DND-41 (cell line): ENCODE measurements at regions not wholly inside any gene's neighbourhood (a gene's known extent, or its start where the extent isn't known, plus 50 kb on each side); places are given as distances from the start of the nearest gene placed in this dataset.

Experiments
- ATAC-seq: fragments of 200-7000 bp; cut with Tn5 transposase; 3 replicates; pipeline ENCODE4 v1.9.1; 2021; ENCODE audit warnings: low read depth; ENCODE audit not compliant: insufficient read depth
- DNase-seq: peaks from one replicate; pipeline ENCODE4 v3.0.0-alpha.2; 2020
- H2AFZ ChIP-seq: 2 replicates; pipeline ENCODE4 v1.6.0; 2012; ENCODE audit warnings: low read depth, low read length
- H3K27ac ChIP-seq: 2 replicates; pipeline ENCODE4 v1.5.1; 2012; ENCODE audit warnings: low read length, inconsistent platforms
- H3K27me3 ChIP-seq: fragments of 200-600 bp; sonication (generic); 2 replicates; pipeline ENCODE4 v1.6.0; 2012; ENCODE audit warnings: low read length, mild to moderate bottlenecking, inconsistent platforms; ENCODE audit not compliant: insufficient read depth, poor library complexity
- H3K36me3 ChIP-seq: 2 replicates; pipeline ENCODE4 v1.5.1; 2012; ENCODE audit warnings: low read length, inconsistent platforms; ENCODE audit not compliant: insufficient read depth
- H3K4me1 ChIP-seq: 2 replicates; pipeline ENCODE4 v1.5.1; 2012; ENCODE audit warnings: mild to moderate bottlenecking, low read length; ENCODE audit not compliant: insufficient read depth
- H3K4me2 ChIP-seq: 2 replicates; pipeline ENCODE4 v1.6.0; 2012; ENCODE audit warnings: mild to moderate bottlenecking, moderate library complexity, low read length, inconsistent platforms; ENCODE audit not compliant: insufficient read depth
- H3K4me3 ChIP-seq, 2 experiments: fragments of 200-600 bp in 1 of 2; shearing (Covaris generic) in 1 of 2; 2 replicates each; pipeline ENCODE4 v1.5.1; 2012 to 2016; ENCODE audit warnings: inconsistent platforms in 2 of 2, low read length in 2 of 2, mild to moderate bottlenecking in 2 of 2, low read depth in 1 of 2, moderate library complexity in 1 of 2
- H3K79me2 ChIP-seq: 2 replicates; pipeline ENCODE4 v1.6.0; 2012; ENCODE audit warnings: low read length, inconsistent platforms; ENCODE audit not compliant: insufficient read depth
- H3K9ac ChIP-seq: 2 replicates; pipeline ENCODE4 v1.6.0; 2012; ENCODE audit warnings: low read depth, mild to moderate bottlenecking, inconsistent platforms, low read length, moderate library complexity
- H3K9me3 ChIP-seq: 2 replicates; pipeline ENCODE4 v1.5.1; 2012; ENCODE audit warnings: low read length, moderate library complexity, mild to moderate bottlenecking, inconsistent platforms; ENCODE audit not compliant: insufficient read depth, severe bottlenecking
- H4K20me1 ChIP-seq: 2 replicates; pipeline ENCODE4 v1.6.0; 2012; ENCODE audit warnings: low read length; ENCODE audit not compliant: insufficient read depth
- CTCF ChIP-seq: IDR thresholded peaks from 2 replicates; pipeline ENCODE4 v1.5.1; 2012; ENCODE audit warnings: borderline replicate concordance, low read length, moderate library complexity, mild to moderate bottlenecking; ENCODE audit not compliant: poor library complexity, severe bottlenecking; ENCODE audit errors: extremely low read depth
- EZH2 ChIP-seq: IDR thresholded peaks from 3 replicates; pipeline ENCODE4 v1.6.1; 2012; ENCODE audit warnings: borderline replicate concordance, low read depth, mild to moderate bottlenecking, moderate library complexity, low read length, inconsistent platforms; ENCODE audit not compliant: severe bottlenecking

GRCh38 chr1:25067518-25068251, 137.6 kb upstream of the RUNX3 start:
- no peaks in the 10 kb centered on the region for H4K20me1 ChIP-seq

GRCh38 chr1:25066731-25067517, 136.8 kb upstream of the RUNX3 start:
- DNase-seq (no peak), ATAC-seq (no peak)
- Histone ChIP-seq H4K20me1 (no peaks in the 10 kb centered on the region), H3K9me3 (no peaks in the 10 kb centered on the region), H3K4me2 (no peak overlapping the region), H3K9ac (no peak overlapping the region), H3K36me3 (no peaks in the 10 kb centered on the region), H3K4me3 (no peak overlapping the region), H3K27me3 (no peaks in the 10 kb centered on the region), H2AFZ (no peak overlapping the region), H3K79me2 (no peaks in the 10 kb centered on the region), H3K27ac (no peak overlapping the region), H3K4me1 (no peaks in the 10 kb centered on the region)
- TF ChIP-seq EZH2 (no peak), CTCF (no peak)

More at GRCh38 chr1:25067518-25068251, 137.6 kb upstream of the RUNX3 start:
- DNase-seq: no peak
- no peak overlapping the region for H3K27ac ChIP-seq
- H3K4me1 ChIP-seq: no peaks in the 10 kb centered on the region
- no peaks in the 10 kb centered on the region for H3K79me2 ChIP-seq
- H3K36me3 ChIP-seq: no peaks in the 10 kb centered on the region
- H3K4me2 ChIP-seq: no peak overlapping the region
- no peak for ATAC-seq
- H2AFZ ChIP-seq: no peak overlapping the region
- no peaks in the 10 kb centered on the region for H3K9me3 ChIP-seq
- H3K27me3 ChIP-seq: no peaks in the 10 kb centered on the region
- TF ChIP-seq CTCF: no peak
- H3K9ac ChIP-seq: no peak overlapping the region
- H3K4me3 ChIP-seq: no peak overlapping the region

- Histone ChIP-seq H3K27ac (no peak overlapping the region), H3K27me3 (no peaks in the 10 kb centered on the region), H3K36me3 (no peaks in the 10 kb centered on the region), H3K79me2 (no peaks in the 10 kb centered on the region), H3K9ac (no peak overlapping the region), H2AFZ (no peak overlapping the region), H3K4me3 (no peak overlapping the region), H3K4me1 (no peaks in the 10 kb centered on the region), H3K9me3 (no peaks in the 10 kb centered on the region), H4K20me1 (no peaks in the 10 kb centered on the region), H3K4me2 (no peak overlapping the region)
- no peak for TF ChIP-seq CTCF
- TF ChIP-seq EZH2: no peak
- ATAC-seq (no peak), DNase-seq (no peak)
These were observed 136.2 kb upstream of the RUNX3 start for GRCh38 chr1:25066256-25066655.
